Type B pancreatic cell (in vitro differentiated cells): ENCODE measurements at regions not wholly inside any gene's neighbourhood (a gene's known extent, or its start where the extent isn't known, plus 50 kb on each side); places are given as distances from the start of the nearest gene placed in this dataset.
A peak's percentile ranks its signal among the peaks of the same experiment; 100 is the strongest.

Experiments
- DNase-seq: peaks from one replicate; pipeline ENCODE4 v3.0.0; 2021; ENCODE audit warnings: mixed read lengths; ENCODE audit not compliant: unreplicated experiment; ENCODE audit errors: extremely low spot score
- H3K27ac Mint-ChIP-seq: 2 replicates; pipeline ENCODE4 v1.8.0; 2021; ENCODE audit warnings: mild to moderate bottlenecking, mixed read lengths
- H3K27me3 Mint-ChIP-seq: 2 replicates; pipeline ENCODE4 v1.8.0; 2021; ENCODE audit warnings: mixed read lengths
- H3K36me3 Mint-ChIP-seq: 2 replicates; pipeline ENCODE4 v1.8.0; 2021; ENCODE audit warnings: mixed read lengths
- H3K4me1 Mint-ChIP-seq: one replicate; pipeline ENCODE4 v1.8.0; 2021; ENCODE audit warnings: mixed read lengths; ENCODE audit not compliant: unreplicated experiment
- H3K4me3 Mint-ChIP-seq: 2 replicates; pipeline ENCODE4 v1.8.0; 2021; ENCODE audit warnings: mild to moderate bottlenecking, mixed read lengths
- H3K9me3 Mint-ChIP-seq: 2 replicates; pipeline ENCODE4 v1.8.0; 2021; ENCODE audit warnings: mixed read lengths
- CTCF ChIP-seq: fragments of 200-600 bp; sonication (generic); conservative IDR thresholded peaks from 2 replicates; pipeline ENCODE4 v1.5.0; 2021; ENCODE audit warnings: antibody characterized with exemption, mild to moderate bottlenecking

DNA sequence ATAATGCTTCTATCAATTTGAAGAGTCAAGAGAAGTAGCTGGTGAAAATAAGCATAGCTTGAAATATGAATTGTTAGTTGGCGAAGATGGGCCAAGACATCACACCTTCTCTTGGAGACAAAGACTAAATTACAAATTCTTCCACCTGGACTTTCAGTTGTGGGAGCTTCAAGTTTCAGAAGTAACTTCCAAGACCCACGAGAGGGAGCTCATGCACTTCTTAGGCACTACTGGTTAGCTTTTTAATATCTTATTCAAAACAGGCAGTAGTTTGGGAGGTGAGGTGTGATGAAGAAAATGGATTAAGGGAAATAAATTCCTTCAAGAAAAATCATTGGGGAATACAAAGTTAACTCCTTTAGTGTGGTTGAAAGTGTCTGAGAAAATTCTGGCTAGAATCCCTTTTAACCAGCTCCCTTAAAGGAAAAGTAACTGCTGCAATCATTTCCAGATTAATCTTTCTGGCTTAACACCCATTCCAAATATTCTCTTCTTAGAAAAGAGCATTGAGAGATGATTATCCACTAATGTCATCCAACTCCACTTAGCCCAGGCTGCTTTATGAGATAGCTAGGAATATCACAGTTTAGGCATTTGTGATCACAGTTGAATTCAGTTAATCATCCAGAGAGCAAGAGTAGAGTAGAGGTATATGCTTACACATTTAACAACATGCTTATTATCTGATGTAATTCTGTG, 139.5 kb upstream of the DMRTA1 start:
- H3K4me3 Mint-ChIP-seq = no peak overlapping the region
- no peak for DNase-seq
- H3K27ac Mint-ChIP-seq = no peak overlapping the region
- peak; percentile 88 for TF ChIP-seq CTCF
- peaks cover 20% of the 10 kb centered on the region for H3K27me3 Mint-ChIP-seq
- no peaks in the 10 kb centered on the region for H3K4me1 Mint-ChIP-seq
- peaks cover 7% of the 10 kb centered on the region for H3K9me3 Mint-ChIP-seq
- no peaks in the 10 kb centered on the region for H3K36me3 Mint-ChIP-seq

GRCh38 chr9:22308177-22308576, 138.4 kb upstream of the DMRTA1 start:
- Mint-ChIP-seq H3K27ac (no peak overlapping the region), H3K4me1 (no peaks in the 10 kb centered on the region), H3K4me3 (no peak overlapping the region), H3K27me3 (peaks cover 15% of the 10 kb centered on the region), H3K36me3 (no peaks in the 10 kb centered on the region), H3K9me3 (peaks cover 7% of the 10 kb centered on the region)
- DNase-seq = no peak
- TF ChIP-seq CTCF = no peak

DNA sequence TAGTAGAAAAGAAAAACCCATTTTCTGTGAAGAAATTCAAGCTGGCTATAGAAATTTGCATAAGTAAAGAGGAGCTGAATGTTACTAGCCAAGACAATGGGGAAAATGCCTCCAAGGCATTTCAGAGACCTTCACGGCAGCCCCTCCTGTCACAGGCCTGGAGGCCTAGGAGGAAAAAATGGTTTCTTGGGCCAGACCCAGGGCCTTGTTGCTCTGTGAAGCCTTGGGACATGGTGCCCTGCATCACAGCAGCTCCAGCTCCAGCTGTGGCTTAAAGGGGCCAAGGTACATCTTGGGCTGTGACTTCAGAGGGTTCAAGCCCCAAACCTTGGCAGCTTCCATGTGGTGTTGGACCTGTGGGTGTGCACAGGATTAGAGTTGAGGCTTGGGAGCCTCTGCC, 130.0 kb upstream of the DMRTA1 start:
- Mint-ChIP-seq H3K9me3 (peaks cover 3% of the 10 kb centered on the region), H3K27ac (no peak overlapping the region), H3K4me3 (no peak overlapping the region), H3K36me3 (no peaks in the 10 kb centered on the region), H3K27me3 (peaks cover 4% of the 10 kb centered on the region), H3K4me1 (no peaks in the 10 kb centered on the region)
- no peak for DNase-seq
- TF ChIP-seq CTCF = no peak

DNA sequence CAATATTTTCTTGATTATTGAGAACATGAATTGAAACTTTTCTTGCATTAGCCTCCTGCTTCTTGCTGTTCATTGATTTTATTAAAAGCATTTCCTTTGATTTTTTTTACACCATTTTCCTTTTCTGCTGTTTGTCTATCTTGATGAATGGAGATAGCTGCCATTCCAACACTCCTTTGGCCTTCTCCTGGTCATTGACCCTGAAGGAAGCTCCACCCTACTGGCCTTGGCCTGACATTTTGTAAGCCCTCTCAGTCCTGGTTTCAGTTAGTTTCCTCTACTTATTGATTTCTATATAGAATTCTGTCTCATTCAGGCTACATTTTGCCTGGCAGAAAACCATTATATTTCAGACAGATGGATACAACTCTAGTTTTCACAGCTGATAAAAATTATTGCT, 115.1 kb upstream of the DMRTA1 start:
- no peaks in the 10 kb centered on the region for H3K4me1 Mint-ChIP-seq
- no peak overlapping the region for H3K27ac Mint-ChIP-seq
- TF ChIP-seq CTCF = no peak
- H3K4me3 Mint-ChIP-seq = no peak overlapping the region
- DNase-seq = no peak
- no peaks in the 10 kb centered on the region for H3K27me3 Mint-ChIP-seq
- no peaks in the 10 kb centered on the region for H3K36me3 Mint-ChIP-seq
- H3K9me3 Mint-ChIP-seq = no peaks in the 10 kb centered on the region

DNA sequence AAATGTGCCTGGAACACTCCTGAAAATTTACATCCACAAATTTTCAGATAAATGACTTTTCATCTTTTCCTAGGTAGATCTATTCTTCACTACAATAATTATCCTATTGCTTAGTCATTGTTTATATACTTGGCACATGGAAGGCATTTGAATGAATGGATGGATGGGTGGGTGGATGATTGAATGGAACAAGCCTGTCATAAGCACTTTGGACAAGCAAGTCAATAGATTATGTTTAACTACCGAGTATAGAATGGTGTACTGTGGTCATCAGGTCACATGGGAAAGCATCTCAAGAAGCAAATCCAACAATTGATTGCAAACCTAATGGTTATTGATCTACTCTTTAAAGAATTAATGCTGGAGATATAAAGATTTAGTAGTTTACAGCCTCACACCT, 114.4 kb upstream of the DMRTA1 start:
- no peaks in the 10 kb centered on the region for H3K9me3 Mint-ChIP-seq
- H3K27me3 Mint-ChIP-seq = no peaks in the 10 kb centered on the region
- no peak for TF ChIP-seq CTCF
- no peak overlapping the region for H3K27ac Mint-ChIP-seq
- H3K4me1 Mint-ChIP-seq = no peaks in the 10 kb centered on the region
- no peaks in the 10 kb centered on the region for H3K36me3 Mint-ChIP-seq
- no peak for DNase-seq
- no peak overlapping the region for H3K4me3 Mint-ChIP-seq

- no peaks in the 10 kb centered on the region for H3K4me1 Mint-ChIP-seq
- no peak overlapping the region for H3K4me3 Mint-ChIP-seq
- H3K27me3 Mint-ChIP-seq = no peaks in the 10 kb centered on the region
- TF ChIP-seq CTCF = no peak
- no peaks in the 10 kb centered on the region for H3K36me3 Mint-ChIP-seq
- no peaks in the 10 kb centered on the region for H3K9me3 Mint-ChIP-seq
- no peak overlapping the region for H3K27ac Mint-ChIP-seq
- no peak for DNase-seq
Observed at GRCh38 chr9:22337261-22337660, 109.4 kb upstream of the DMRTA1 start.
